Endothelial cell of hepatic sinusoid (primary cell): ENCODE measurements at regions not wholly inside any gene's neighbourhood (a gene's known extent, or its start where the extent isn't known, plus 50 kb on each side); places are given as distances from the start of the nearest gene placed in this dataset.

Source experiments
- in situ Hi-C: cut with HindIII; loops from 2 replicates; pipeline ENCODE4 v1.10.0; 2017; ENCODE audit warnings: low sequenced_read_pairs

GRCh38 chr14:38777401-38777800 lies 325.6 kb downstream of the SEC23A start:
- in situ Hi-C loops, result no loop called here

GRCh38 chr14:38775986-38776385 lies 327.0 kb downstream of the SEC23A start:
- in situ Hi-C loops, result no loop called here

- in situ Hi-C loops, result no loop called here
These were observed 328.9 kb downstream of the SEC23A start for GRCh38 chr14:38774162-38774561.

- in situ Hi-C loops, result no loop called here
These were observed 332.8 kb downstream of the SEC23A start for GRCh38 chr14:38770251-38770650.

GRCh38 chr14:38762845-38763244 lies 340.2 kb downstream of the SEC23A start:
- in situ Hi-C loops, result loop anchor here (5.0 kb wide), 1 partner anchor 69 kb away; no protein-coding TSS in a partner anchor

- in situ Hi-C loops, result loop anchor here (5.0 kb wide), 1 partner anchor 70 kb away; no protein-coding TSS in a partner anchor
These were observed 340.6 kb downstream of the SEC23A start for GRCh38 chr14:38762426-38762825.

- in situ Hi-C loops, result loop anchor here (5.0 kb wide), 1 partner anchor 71 kb away; no protein-coding TSS in a partner anchor
These were observed 342.0 kb downstream of the SEC23A start for GRCh38 chr14:38761033-38761432.

- in situ Hi-C loops, result no loop called here
These were observed 344.4 kb downstream of the SEC23A start for GRCh38 chr14:38758661-38759060.

- in situ Hi-C loops, result no loop called here
These were observed 348.0 kb downstream of the SEC23A start for GRCh38 chr14:38755036-38755435.

- in situ Hi-C loops, result no loop called here
These were observed 350.3 kb downstream of the SEC23A start for GRCh38 chr14:38752750-38753149.

- in situ Hi-C loops, result no loop called here
These were observed 350.7 kb downstream of the SEC23A start for GRCh38 chr14:38752341-38752740.

- in situ Hi-C loops, result no loop called here
These were observed 351.6 kb downstream of the SEC23A start for GRCh38 chr14:38751459-38751858.

- in situ Hi-C loops, result no loop called here
These were observed 353.1 kb downstream of the SEC23A start for GRCh38 chr14:38749936-38750335.

GRCh38 chr14:38745861-38746260 lies 357.2 kb downstream of the SEC23A start:
- in situ Hi-C loops, result no loop called here

GRCh38 chr14:38743966-38744584 lies 359.0 kb downstream of the SEC23A start:
- in situ Hi-C loops, result no loop called here

GRCh38 chr14:38737686-38738407 lies 365.2 kb downstream of the SEC23A start:
- in situ Hi-C loops, result no loop called here

- in situ Hi-C loops, result no loop called here
These were observed 368.0 kb downstream of the SEC23A start for GRCh38 chr14:38735005-38735404.

- in situ Hi-C loops, result no loop called here
These were observed 371.1 kb downstream of the SEC23A start for GRCh38 chr14:38731962-38732361.

- in situ Hi-C loops, result no loop called here
These were observed 372.6 kb downstream of the SEC23A start for GRCh38 chr14:38730420-38730819.

- in situ Hi-C loops, result no loop called here
These were observed 375.3 kb downstream of the SEC23A start for GRCh38 chr14:38727731-38728130.

GRCh38 chr14:38724621-38725020 lies 378.4 kb downstream of the SEC23A start:
- in situ Hi-C loops, result loop anchor here (5.0 kb wide), 1 partner anchor 148 kb away; no protein-coding TSS in a partner anchor

GRCh38 chr14:38723959-38724358 lies 379.1 kb downstream of the SEC23A start:
- in situ Hi-C loops, result loop anchor here (5.0 kb wide), 1 partner anchor 148 kb away; no protein-coding TSS in a partner anchor
